ENCODE measurements at regions not wholly inside any gene's neighbourhood (a gene's known extent, or its start where the extent isn't known, plus 50 kb on each side); places are given as distances from the start of the nearest gene placed in this dataset.

- DNase-seq = no peak
- Histone ChIP-seq H3K23ac (ENCODE audit: insufficient read length, low read depth, low read length) (no peak overlapping the region), H3K4ac (ENCODE audit: low read depth, low read length) (no peak overlapping the region), H2BK5ac (ENCODE audit: insufficient read length, low read length) (no peak overlapping the region), H3K27me3 (ENCODE audit: insufficient read depth, low read length) (no peaks in the 10 kb centered on the region), H4K91ac (ENCODE audit: insufficient read length, low read depth, low read length) (no peak overlapping the region), H3K79me2 (ENCODE audit: insufficient read depth, low read length) (no peaks in the 10 kb centered on the region), H3K9ac (ENCODE audit: extremely low read depth, insufficient read length, low read length) (no peak overlapping the region), H3K4me2 (ENCODE audit: insufficient read depth, insufficient read length, low read length) (no peak overlapping the region), H2BK20ac (ENCODE audit: low read depth, low read length, poor library complexity, severe bottlenecking) (no peak overlapping the region), H2AK5ac (ENCODE audit: insufficient read length, low read length) (no peak overlapping the region), H3T11ph (ENCODE audit: low read length) (no peak overlapping the region), H3K23me2 (ENCODE audit: insufficient read length, low read depth, low read length, poor library complexity, severe bottlenecking) (no peaks in the 10 kb centered on the region), H2BK15ac (ENCODE audit: low read depth, low read length) (no peak overlapping the region), H3K56ac (ENCODE audit: insufficient read length, low read depth, low read length) (no peak overlapping the region), H4K5ac (ENCODE audit: insufficient read length, low read depth, low read length) (no peak overlapping the region), H3K79me1 (ENCODE audit: insufficient read depth, low read depth, low read length, poor library complexity, severe bottlenecking) (no peaks in the 10 kb centered on the region), H3K14ac (ENCODE audit: insufficient read depth, low read length) (no peak overlapping the region), H2BK120ac (ENCODE audit: low read depth, low read length, poor library complexity, severe bottlenecking) (no peak overlapping the region), H4K20me1 (ENCODE audit: control insufficient read depth, insufficient read depth, insufficient read length) (no peaks in the 10 kb centered on the region), H3K4me1 (ENCODE audit: insufficient read depth, low read length) (no peaks in the 10 kb centered on the region; the same call in 1 of the 2 replicates), H3K27ac (ENCODE audit: insufficient read length, low read depth, low read length) (no peak overlapping the region), H2AFZ (ENCODE audit: low read length) (no peak overlapping the region), H4K8ac (replicated peaks; ENCODE audit: insufficient read length, low read depth, low read length) (no peak overlapping the region), H3K18ac (ENCODE audit: insufficient read length, low read depth, low read length) (no peak overlapping the region), H3K9me3 (ENCODE audit: control insufficient read depth, low read depth, low read length) (no peaks in the 10 kb centered on the region), H2BK12ac (ENCODE audit: insufficient read length, low read depth, low read length) (no peak overlapping the region)
- TF ChIP-seq, protein P1, sequence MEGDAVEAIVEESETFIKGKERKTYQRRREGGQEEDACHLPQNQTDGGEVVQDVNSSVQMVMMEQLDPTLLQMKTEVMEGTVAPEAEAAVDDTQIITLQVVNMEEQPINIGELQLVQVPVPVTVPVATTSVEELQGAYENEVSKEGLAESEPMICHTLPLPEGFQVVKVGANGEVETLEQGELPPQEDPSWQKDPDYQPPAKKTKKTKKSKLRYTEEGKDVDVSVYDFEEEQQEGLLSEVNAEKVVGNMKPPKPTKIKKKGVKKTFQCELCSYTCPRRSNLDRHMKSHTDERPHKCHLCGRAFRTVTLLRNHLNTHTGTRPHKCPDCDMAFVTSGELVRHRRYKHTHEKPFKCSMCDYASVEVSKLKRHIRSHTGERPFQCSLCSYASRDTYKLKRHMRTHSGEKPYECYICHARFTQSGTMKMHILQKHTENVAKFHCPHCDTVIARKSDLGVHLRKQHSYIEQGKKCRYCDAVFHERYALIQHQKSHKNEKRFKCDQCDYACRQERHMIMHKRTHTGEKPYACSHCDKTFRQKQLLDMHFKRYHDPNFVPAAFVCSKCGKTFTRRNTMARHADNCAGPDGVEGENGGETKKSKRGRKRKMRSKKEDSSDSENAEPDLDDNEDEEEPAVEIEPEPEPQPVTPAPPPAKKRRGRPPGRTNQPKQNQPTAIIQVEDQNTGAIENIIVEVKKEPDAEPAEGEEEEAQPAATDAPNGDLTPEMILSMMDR (conservative IDR thresholded peaks at IDR 0.05) = no peak
- peaks cover 4 to 5% of the 10 kb centered on the region in 2 experiments; a peak in 1 of 4 replicates for H3K4me1 Mint-ChIP-seq
- no peaks in the 10 kb centered on the region for H3K27me3 Mint-ChIP-seq (ENCODE audit: low read depth)
- no peak overlapping the region; a peak in 1 of 7 replicates for H3K27ac Mint-ChIP-seq
- peaks cover 0 to 2% of the 10 kb centered on the region in 2 experiments; a peak in 1 of 5 replicates for H3K9me3 Mint-ChIP-seq
- H3K36me3 Mint-ChIP-seq (ENCODE audit: insufficient read depth in 1 of 3, low read depth in 3 of 3) = no peaks in the 10 kb centered on the region
- H3K4me3 Mint-ChIP-seq = no peak overlapping the region
- no CpG with 5 or more reads among the region's 1 CpG for WGBS (ENCODE audit: extremely low coverage, insufficient read length, low lambda C conversion rate)
These were observed 204.8 kb upstream of the RSPO3 start for GRCh38 chr6:126913651-126914050.

Data from H9 (cell line).